IMR-90 (cell line): ENCODE measurements at regions not wholly inside any gene's neighbourhood (a gene's known extent, or its start where the extent isn't known, plus 50 kb on each side); places are given as distances from the start of the nearest gene placed in this dataset.

Experiments used
- ATAC-seq: fragments of 200-7000 bp; cut with Tn5 transposase; 2 replicates; pipeline ENCODE4 v1.9.1; 2020; ENCODE audit warnings: low read depth, mild to moderate bottlenecking, moderate library complexity
- BruUV-seq: library from RNA; stranded (reverse); fragments of 400-500 nt; replicated peaks from 2 replicates; lab custom pipeline; 2021; lab: Mats Ljungman, UMichigan
- CTCF ChIA-PET: fragments of 300-600 bp; formaldehyde crosslinking; extraction: SDS; loops from one replicate; lab custom pipeline; 2021; ENCODE audit warnings: antibody characterized with exemption; lab: Yijun Ruan, JAX
- POLR2A ChIA-PET: fragments of 300-600 bp; sonication (Branson Sonifier 250); formaldehyde crosslinking; loops from one replicate; lab custom pipeline; 2022; ENCODE audit warnings: antibody characterized with exemption; ENCODE audit not compliant: unreplicated experiment; lab: Charles Lee
- DNase-seq: peaks from one replicate; pipeline ENCODE4 v3.0.0; 2013
- H2AFZ ChIP-seq: replicated peaks from 2 replicates; pipeline ENCODE3; 2013; ENCODE audit warnings: low read length, mild to moderate bottlenecking; ENCODE audit not compliant: poor library complexity
- H2AK5ac ChIP-seq: 2 replicates; pipeline ENCODE4 v1.6.1; 2013; ENCODE audit warnings: low read depth, low read length, inconsistent platforms
- H2AK9ac ChIP-seq: replicated peaks from 2 replicates; pipeline ENCODE3; 2013; ENCODE audit warnings: mild to moderate bottlenecking, low read depth, low read length, moderate library complexity; ENCODE audit not compliant: poor library complexity
- H2BK120ac ChIP-seq: 2 replicates; pipeline ENCODE4 v1.6.1; 2013; ENCODE audit warnings: low read depth, low read length, inconsistent platforms
- H2BK15ac ChIP-seq: 3 replicates; pipeline ENCODE4 v1.6.1; 2013; ENCODE audit warnings: low read depth, low read length, inconsistent platforms
- H2BK20ac ChIP-seq: 2 replicates; pipeline ENCODE4 v1.6.1; 2013; ENCODE audit warnings: low read depth, mild to moderate bottlenecking, inconsistent platforms, low read length, moderate library complexity
- H2BK5ac ChIP-seq: 2 replicates; pipeline ENCODE4 v1.6.1; 2013; ENCODE audit warnings: mild to moderate bottlenecking, low read depth, low read length, inconsistent platforms; ENCODE audit not compliant: poor library complexity, severe bottlenecking
- H3K14ac ChIP-seq: replicated peaks from 2 replicates; pipeline ENCODE4 v1.6.1; 2013; ENCODE audit warnings: low read depth, low read length, inconsistent platforms
- H3K18ac ChIP-seq: 2 replicates; pipeline ENCODE4 v1.6.1; 2013; ENCODE audit warnings: low read depth, low read length, control low read depth
- H3K23ac ChIP-seq: 2 replicates; pipeline ENCODE4 v1.6.1; 2013; ENCODE audit warnings: low read depth, low read length, inconsistent platforms
- H3K27ac ChIP-seq: 2 replicates; pipeline ENCODE4 v1.5.1; 2013; ENCODE audit warnings: mild to moderate bottlenecking, control low read depth, low read length; ENCODE audit not compliant: insufficient read depth
- H3K27me3 ChIP-seq: 2 replicates; pipeline ENCODE4 v1.6.1; 2013; ENCODE audit warnings: low read length; ENCODE audit not compliant: control insufficient read depth, insufficient read depth
- H3K36me3 ChIP-seq: 2 replicates; pipeline ENCODE4 v1.6.1; 2013; ENCODE audit warnings: low read length, mixed read lengths; ENCODE audit not compliant: control insufficient read depth, insufficient read depth
- H3K4ac ChIP-seq: 2 replicates; pipeline ENCODE4 v1.6.1; 2013; ENCODE audit warnings: low read depth, low read length, inconsistent platforms
- H3K4me1 ChIP-seq: 2 replicates; pipeline ENCODE4 v1.6.1; 2013; ENCODE audit warnings: low read length, mixed read lengths; ENCODE audit not compliant: control insufficient read depth, insufficient read depth
- H3K4me2 ChIP-seq: 2 replicates; pipeline ENCODE4 v1.6.1; 2013; ENCODE audit warnings: low read depth, mild to moderate bottlenecking, control low read depth, low read length, moderate library complexity
- H3K4me3 ChIP-seq: 2 replicates; pipeline ENCODE4 v1.5.1; 2013; ENCODE audit warnings: low read depth, mild to moderate bottlenecking, control low read depth, low read length, moderate library complexity; ENCODE audit not compliant: insufficient read depth
- H3K56ac ChIP-seq: 2 replicates; pipeline ENCODE4 v1.6.1; 2013; ENCODE audit warnings: low read length, inconsistent platforms; ENCODE audit not compliant: insufficient read depth; ENCODE audit errors: extremely low read depth
- H3K79me1 ChIP-seq, 2 experiments: 2 replicates each; pipeline ENCODE4 v1.6.1; 2013; ENCODE audit warnings: low read length in 2 of 2, inconsistent platforms in 1 of 2, low read depth in 1 of 2
- H3K9ac ChIP-seq: 2 replicates; pipeline ENCODE4 v1.6.1; 2013; ENCODE audit warnings: low read depth, low read length, control low read depth
- H3K9me1 ChIP-seq: 2 replicates; pipeline ENCODE4 v1.6.1; 2013; ENCODE audit warnings: low read length, inconsistent platforms; ENCODE audit not compliant: insufficient read depth
- H3K9me3 ChIP-seq: 2 replicates; pipeline ENCODE4 v1.6.1; 2013; ENCODE audit warnings: low read length; ENCODE audit not compliant: control insufficient read depth, insufficient read depth
- H4K20me1 ChIP-seq: 2 replicates; pipeline ENCODE4 v1.6.1; 2013; ENCODE audit warnings: low read length, inconsistent platforms; ENCODE audit not compliant: insufficient read depth
- H4K5ac ChIP-seq: 2 replicates; pipeline ENCODE4 v1.6.1; 2013; ENCODE audit warnings: mild to moderate bottlenecking, low read depth, low read length, control low read depth
- H4K8ac ChIP-seq, 2 experiments: 2 replicates each; pipeline ENCODE4 v1.6.1; 2013; ENCODE audit warnings: low read depth in 2 of 2, low read length in 2 of 2, control low read depth in 1 of 2, inconsistent platforms in 1 of 2
- H4K91ac ChIP-seq: 2 replicates; pipeline ENCODE4 v1.6.1; 2013; ENCODE audit warnings: low read depth, low read length, inconsistent platforms; ENCODE audit not compliant: insufficient read depth
- BHLHE40 ChIP-seq: fragments of 150-350 bp; IDR thresholded peaks from 2 replicates; pipeline ENCODE4 v1.6.1; 2016; ENCODE audit warnings: mild to moderate bottlenecking, low read depth, low read length
- CEBPB ChIP-seq: IDR thresholded peaks from 2 replicates; pipeline ENCODE4 v1.6.1; 2012; ENCODE audit warnings: low read depth, low read length, improper control_type of control experiment
- CHD1 ChIP-seq: IDR thresholded peaks from 2 replicates; pipeline ENCODE4 v1.6.1; 2012; ENCODE audit warnings: low read depth, low read length, improper control_type of control experiment
- FOS ChIP-seq: fragments of 150-350 bp; IDR thresholded peaks from 2 replicates; pipeline ENCODE4 v1.6.1; 2016; ENCODE audit warnings: low read depth, low read length
- MAFK ChIP-seq: IDR thresholded peaks from 2 replicates; pipeline ENCODE4 v1.6.1; 2012; ENCODE audit warnings: low read depth, low read length, improper control_type of control experiment
- MXI1 ChIP-seq: IDR thresholded peaks from 2 replicates; pipeline ENCODE4 v1.6.1; 2012; ENCODE audit warnings: low read depth, mild to moderate bottlenecking, low read length, moderate library complexity, borderline replicate concordance
- NFE2L2 ChIP-seq: fragments of 150-350 bp; IDR thresholded peaks from 2 replicates; pipeline ENCODE4 v1.6.1; 2016; ENCODE audit warnings: low read depth, mild to moderate bottlenecking, low read length
- POLR2A ChIP-seq: IDR thresholded peaks from 2 replicates; pipeline ENCODE4 v1.6.1; 2012; ENCODE audit warnings: mild to moderate bottlenecking, low read depth, low read length
- RAD21 ChIP-seq: IDR thresholded peaks from 2 replicates; pipeline ENCODE4 v1.6.1; 2012; ENCODE audit warnings: low read length, improper control_type of control experiment
- RCOR1 ChIP-seq: IDR thresholded peaks from 2 replicates; pipeline ENCODE4 v1.6.1; 2012; ENCODE audit warnings: mild to moderate bottlenecking, low read length, improper control_type of control experiment; ENCODE audit not compliant: insufficient replicate concordance
- RFX5 ChIP-seq: IDR thresholded peaks from 2 replicates; pipeline ENCODE4 v1.8.0; 2012; ENCODE audit warnings: low read depth, mild to moderate bottlenecking, low read length, moderate library complexity
- SMC3 ChIP-seq: fragments of 150-350 bp; IDR thresholded peaks from 2 replicates; pipeline ENCODE4 v1.6.1; 2016; ENCODE audit warnings: low read depth, mild to moderate bottlenecking, antibody characterized with exemption, low read length, moderate library complexity
- WGBS, 2 experiments: methylation state at CpG; one replicate each; pipeline versions ENCODE4 v1.1.5 to v1.1.7; 2013; ENCODE audit warnings: missing lambda C conversion rate in 2 of 2; ENCODE audit not compliant: insufficient read length in 1 of 2; ENCODE audit errors: extremely low coverage in 2 of 2; 5-methylcytosine and 5-hydroxymethylcytosine counted together
- dilution Hi-C: fragments of 300-500 bp; cut with HindIII; formaldehyde crosslinking; loops from one replicate; pipeline ENCODE4 v1.14.3; 2018; ENCODE audit warnings: low sequenced_read_pairs; ENCODE audit not compliant: unreplicated experiment
- in situ Hi-C: fragments of 300-500 bp; cut with MboI; formaldehyde crosslinking; loops from 3 replicates; pipeline ENCODE4 v1.14.3; 2019; ENCODE audit warnings: low sequenced_read_pairs, inconsistent platforms, mixed read lengths
- intact Hi-C: fragments of 100-400 bp; cut with micrococcal nuclease; formaldehyde crosslinking; loops from 2 replicates; pipeline ENCODE4 v1.10.0; 2022
- TF ChIP-seq, protein P1 (sequence below): fragments of 150-350 bp; IDR thresholded peaks from 2 replicates; pipeline ENCODE4 v1.6.1; 2016; ENCODE audit warnings: low read depth, mild to moderate bottlenecking, low read length, moderate library complexity, borderline replicate concordance
- TF ChIP-seq, protein P2 (sequence below): fragments of 150-350 bp; IDR thresholded peaks from 2 replicates; pipeline ENCODE4 v1.6.1; 2017; ENCODE audit warnings: mild to moderate bottlenecking, antibody characterized with exemption, low read length, low read depth
- TF ChIP-seq, protein P3 (sequence below): conservative IDR thresholded peaks from 2 replicates; pipeline ENCODE4 v1.5.1; 2012; ENCODE audit warnings: mild to moderate bottlenecking, low read depth, low read length, improper control_type of control experiment

DNA sequence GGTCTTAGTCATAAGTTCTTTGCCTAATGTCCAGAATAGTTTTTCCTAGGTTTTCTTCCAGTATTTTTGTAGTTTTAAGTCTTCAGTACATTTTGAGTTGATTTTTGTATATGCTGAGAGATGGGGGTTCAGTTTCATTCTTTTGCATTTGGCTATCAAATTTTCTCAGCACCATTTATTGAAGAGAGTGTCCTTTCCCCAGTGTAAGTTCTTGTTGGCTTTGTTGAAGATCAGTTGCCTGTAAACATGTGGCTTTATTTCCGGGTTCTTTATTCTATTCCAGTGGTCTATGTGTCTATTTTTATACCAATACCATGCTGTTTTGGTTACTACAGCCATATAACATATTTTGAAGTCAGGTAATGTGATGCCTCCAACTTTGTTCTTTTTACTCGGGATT, 87.5 kb upstream of the MYCN start:
- no peak for DNase-seq
- Histone ChIP-seq H3K4ac (no peak overlapping the region), H2AFZ (no peak overlapping the region), H4K91ac (no peak overlapping the region), H3K27ac (no peak overlapping the region), H3K4me3 (no peak overlapping the region), H4K5ac (no peak overlapping the region), H3K27me3 (no peaks in the 10 kb centered on the region), H2BK5ac (no peak overlapping the region), H3K4me1 (no peaks in the 10 kb centered on the region), H2AK5ac (no peak overlapping the region), H3K9me1 (no peaks in the 10 kb centered on the region), H3K4me2 (no peak overlapping the region), H2AK9ac (no peak overlapping the region), H2BK15ac (no peak overlapping the region), H3K56ac (no peak overlapping the region), H2BK20ac (no peak overlapping the region), H3K23ac (no peak overlapping the region), H4K20me1 (no peaks in the 10 kb centered on the region), H2BK120ac (no peak overlapping the region), H3K9ac (no peak overlapping the region), H3K18ac (no peak overlapping the region), H3K79me1 (no peaks in the 10 kb centered on the region), H3K9me3 (peaks cover 11% of the 10 kb centered on the region), H3K14ac (no peak overlapping the region), H3K36me3 (no peaks in the 10 kb centered on the region), H4K8ac (no peak overlapping the region)
- ChIA-PET POLR2A (no interaction called here), CTCF (no interaction called here)
- ATAC-seq = no peak
- intact Hi-C loops = no loop called here
- TF ChIP-seq MAFK = no peak
- TF ChIP-seq SMC3 = no peak
- no peak for TF ChIP-seq POLR2A
- no peak for TF ChIP-seq MXI1
- no peak for TF ChIP-seq RCOR1
- TF ChIP-seq, protein P1, sequence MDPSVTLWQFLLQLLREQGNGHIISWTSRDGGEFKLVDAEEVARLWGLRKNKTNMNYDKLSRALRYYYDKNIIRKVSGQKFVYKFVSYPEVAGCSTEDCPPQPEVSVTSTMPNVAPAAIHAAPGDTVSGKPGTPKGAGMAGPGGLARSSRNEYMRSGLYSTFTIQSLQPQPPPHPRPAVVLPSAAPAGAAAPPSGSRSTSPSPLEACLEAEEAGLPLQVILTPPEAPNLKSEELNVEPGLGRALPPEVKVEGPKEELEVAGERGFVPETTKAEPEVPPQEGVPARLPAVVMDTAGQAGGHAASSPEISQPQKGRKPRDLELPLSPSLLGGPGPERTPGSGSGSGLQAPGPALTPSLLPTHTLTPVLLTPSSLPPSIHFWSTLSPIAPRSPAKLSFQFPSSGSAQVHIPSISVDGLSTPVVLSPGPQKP = no peak
- TF ChIP-seq, protein P2, sequence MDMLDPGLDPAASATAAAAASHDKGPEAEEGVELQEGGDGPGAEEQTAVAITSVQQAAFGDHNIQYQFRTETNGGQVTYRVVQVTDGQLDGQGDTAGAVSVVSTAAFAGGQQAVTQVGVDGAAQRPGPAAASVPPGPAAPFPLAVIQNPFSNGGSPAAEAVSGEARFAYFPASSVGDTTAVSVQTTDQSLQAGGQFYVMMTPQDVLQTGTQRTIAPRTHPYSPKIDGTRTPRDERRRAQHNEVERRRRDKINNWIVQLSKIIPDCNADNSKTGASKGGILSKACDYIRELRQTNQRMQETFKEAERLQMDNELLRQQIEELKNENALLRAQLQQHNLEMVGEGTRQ = no peak
- TF ChIP-seq RFX5 = no peak
- no peak for TF ChIP-seq NFE2L2
- TF ChIP-seq, protein P3, sequence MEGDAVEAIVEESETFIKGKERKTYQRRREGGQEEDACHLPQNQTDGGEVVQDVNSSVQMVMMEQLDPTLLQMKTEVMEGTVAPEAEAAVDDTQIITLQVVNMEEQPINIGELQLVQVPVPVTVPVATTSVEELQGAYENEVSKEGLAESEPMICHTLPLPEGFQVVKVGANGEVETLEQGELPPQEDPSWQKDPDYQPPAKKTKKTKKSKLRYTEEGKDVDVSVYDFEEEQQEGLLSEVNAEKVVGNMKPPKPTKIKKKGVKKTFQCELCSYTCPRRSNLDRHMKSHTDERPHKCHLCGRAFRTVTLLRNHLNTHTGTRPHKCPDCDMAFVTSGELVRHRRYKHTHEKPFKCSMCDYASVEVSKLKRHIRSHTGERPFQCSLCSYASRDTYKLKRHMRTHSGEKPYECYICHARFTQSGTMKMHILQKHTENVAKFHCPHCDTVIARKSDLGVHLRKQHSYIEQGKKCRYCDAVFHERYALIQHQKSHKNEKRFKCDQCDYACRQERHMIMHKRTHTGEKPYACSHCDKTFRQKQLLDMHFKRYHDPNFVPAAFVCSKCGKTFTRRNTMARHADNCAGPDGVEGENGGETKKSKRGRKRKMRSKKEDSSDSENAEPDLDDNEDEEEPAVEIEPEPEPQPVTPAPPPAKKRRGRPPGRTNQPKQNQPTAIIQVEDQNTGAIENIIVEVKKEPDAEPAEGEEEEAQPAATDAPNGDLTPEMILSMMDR = no peak
- no peak for TF ChIP-seq RAD21
- TF ChIP-seq BHLHE40 = no peak
- TF ChIP-seq CHD1 = no peak
- no peak for TF ChIP-seq CEBPB
- TF ChIP-seq FOS = no peak
- no TSS peak for BruUV-seq
- no CpG with 5 or more reads among the region's 2 CpGs for WGBS, 2 experiments
- dilution Hi-C loops = no loop called here
- in situ Hi-C loops = no loop called here
